GM19351 (cell line): ENCODE measurements at regions not wholly inside any gene's neighbourhood (a gene's known extent, or its start where the extent isn't known, plus 50 kb on each side); places are given as distances from the start of the nearest gene placed in this dataset.

Experiments used
- ATAC-seq: cut with Tn5 transposase; IDR thresholded peaks from one replicate; pipeline ENCODE4 v1.9.1; 2021; ENCODE audit warnings: mild to moderate bottlenecking, moderate library complexity; ENCODE audit not compliant: unreplicated experiment

- ATAC-seq, result no peak
Measured at GRCh38 chr17:77581480-77581879, 377.0 kb upstream of the TNRC6C start.

- no peak for ATAC-seq
Measured at GRCh38 chr17:77585142-77585860, 373.2 kb upstream of the TNRC6C start.

DNA sequence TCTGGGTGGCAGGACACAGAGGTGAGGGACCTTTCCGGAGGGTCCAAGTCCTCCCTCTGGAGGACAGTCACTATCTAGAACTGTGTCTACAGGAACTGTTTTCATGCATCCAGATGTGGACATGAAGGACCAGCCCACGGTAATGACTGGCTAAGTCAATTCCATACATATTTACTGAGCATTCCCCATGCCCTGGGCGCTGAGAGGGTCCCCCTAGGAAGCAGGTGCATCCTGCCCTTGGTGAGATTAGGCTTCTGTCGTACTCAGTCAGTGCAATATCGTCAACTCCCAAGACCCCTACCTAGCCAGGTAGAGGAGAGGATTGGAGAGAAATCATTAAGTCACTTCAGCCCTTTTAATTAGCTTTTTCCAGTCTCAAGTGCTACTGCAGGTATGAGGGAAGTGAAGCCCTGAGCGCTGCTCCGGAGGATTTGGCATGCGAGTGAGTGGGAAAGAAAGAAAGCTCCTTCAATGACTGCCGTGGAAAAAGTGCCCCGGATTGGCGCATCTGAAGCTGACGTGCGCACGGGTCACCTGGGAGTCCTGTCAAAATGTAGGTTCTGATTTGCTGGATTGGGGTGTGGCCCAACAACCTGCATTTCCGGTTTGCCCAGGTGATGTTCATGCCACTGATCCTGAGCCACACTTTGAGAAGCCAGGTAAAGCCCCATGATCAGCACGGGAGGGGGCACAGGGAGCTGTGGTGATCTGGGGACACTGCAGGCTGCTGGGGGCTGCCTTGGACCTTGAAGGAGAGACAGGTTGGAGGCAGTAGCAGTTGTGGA lies 367.4 kb upstream of the TNRC6C start:
- ATAC-seq, result no peak

DNA sequence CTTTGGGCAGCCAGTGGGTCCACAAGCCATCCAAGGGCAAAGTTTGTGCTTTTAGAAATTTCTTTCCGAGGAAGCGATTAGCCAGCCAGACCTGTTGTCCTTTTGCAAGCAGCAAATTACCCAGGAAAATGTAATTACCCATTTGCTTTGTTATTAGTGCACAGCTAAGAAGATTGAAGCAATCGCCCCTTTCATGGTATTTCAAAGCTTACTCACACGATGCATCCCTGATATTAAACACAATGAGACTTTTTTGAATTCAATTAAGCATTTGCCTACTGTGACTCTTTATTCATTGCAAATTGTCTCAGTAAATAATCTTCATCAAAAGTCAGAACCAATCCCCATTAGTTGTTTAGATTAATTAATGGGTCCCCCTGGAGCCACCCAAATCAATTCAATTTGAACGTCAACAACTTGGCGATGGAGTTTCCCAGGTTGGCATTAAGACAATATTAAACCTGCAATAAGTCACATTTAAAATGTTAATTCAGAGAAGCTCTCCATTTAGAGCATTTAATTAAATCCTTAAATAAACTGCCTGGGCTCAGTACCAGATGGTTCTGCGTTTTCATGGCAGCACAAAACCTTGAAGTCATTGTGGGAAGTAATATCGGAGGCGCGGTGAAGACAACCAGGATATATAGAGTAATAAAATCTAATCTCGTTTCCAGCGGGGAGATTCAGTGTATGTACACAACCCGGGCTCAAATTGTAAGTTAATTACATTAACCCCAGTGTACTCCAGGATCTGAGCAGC lies 366.2 kb upstream of the TNRC6C start:
- no peak for ATAC-seq

- no peak for ATAC-seq
Measured at GRCh38 chr17:77593081-77593480, 365.4 kb upstream of the TNRC6C start.

DNA sequence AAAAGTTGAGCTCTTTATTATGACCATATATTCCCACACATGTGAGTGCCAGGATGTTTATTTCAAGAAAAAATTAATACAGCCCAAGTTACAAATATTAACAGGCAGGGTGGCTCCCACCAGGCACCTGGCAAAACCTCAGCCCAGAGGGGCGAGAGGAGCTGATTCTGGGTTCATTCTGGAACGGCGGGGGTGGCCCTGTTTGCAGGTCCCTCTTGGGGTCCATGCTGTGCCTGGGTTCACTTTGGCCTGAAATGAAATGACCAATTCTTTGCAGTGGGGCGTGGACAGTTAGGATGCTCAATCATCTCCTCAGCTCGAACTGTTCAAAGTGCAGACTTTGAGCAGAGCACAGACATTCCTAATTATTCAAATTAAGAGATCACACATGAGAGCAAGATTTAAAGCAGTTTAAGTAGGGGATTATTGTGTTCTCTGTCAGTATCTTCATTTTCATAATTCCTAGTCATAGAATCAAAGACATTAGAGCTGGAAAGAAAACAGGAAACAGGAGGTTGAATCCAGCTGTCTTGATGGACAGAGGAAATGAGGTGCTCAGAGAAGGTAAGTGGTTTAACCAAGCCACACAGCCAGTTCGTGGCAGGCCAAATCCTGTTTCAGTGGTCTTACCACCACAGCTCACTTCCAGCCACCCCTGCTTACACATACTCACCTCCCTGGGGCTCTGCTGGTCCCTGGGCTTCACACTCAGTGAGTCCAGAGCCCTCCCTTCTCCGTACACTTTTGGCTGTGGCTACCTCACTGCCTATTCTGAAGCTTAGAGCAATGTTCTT lies 363.9 kb upstream of the TNRC6C start:
- ATAC-seq, result no peak

GRCh38 chr17:77596491-77597417 lies 361.7 kb upstream of the TNRC6C start:
- no peak for ATAC-seq

DNA sequence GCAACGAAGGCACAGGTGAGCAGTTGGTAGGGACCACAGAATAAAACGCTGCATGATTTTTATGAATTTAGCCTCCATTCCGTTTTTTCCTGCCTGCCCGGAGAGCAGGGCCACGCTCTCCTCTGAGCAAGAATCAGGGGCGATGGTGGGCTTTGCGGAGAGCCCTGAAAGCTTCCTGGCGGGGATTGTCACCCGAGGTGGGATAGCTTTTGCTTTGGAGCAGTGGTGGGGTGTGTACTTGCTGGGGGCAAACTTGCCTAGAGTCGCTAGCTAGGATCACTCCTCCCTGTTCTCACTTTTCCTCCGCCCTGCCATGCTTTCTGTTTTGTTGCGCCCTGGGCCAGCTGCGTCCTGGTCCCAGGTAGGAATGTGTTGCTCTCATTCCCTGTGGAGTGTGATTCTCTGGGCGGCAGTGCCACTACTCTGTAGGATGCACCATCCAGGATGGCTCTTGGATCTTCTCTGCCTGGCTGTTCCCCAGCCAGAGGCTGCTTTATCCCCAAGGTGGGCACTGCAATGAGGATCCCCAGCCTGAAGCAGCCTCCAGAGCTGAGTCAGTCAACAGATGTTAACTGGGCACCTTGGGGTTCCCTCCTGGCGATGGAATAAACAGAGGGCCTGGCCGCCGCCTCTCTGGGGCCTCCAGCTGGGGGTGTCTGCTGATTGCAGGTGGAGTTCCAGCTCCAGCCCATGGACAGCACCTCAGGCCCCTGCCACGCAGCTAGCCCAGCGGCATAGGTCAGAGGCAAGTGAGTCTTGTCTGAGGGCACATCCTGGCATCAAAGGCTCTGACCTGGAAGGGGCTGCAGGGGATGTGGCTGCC lies 360.9 kb upstream of the TNRC6C start:
- no peak for ATAC-seq

DNA sequence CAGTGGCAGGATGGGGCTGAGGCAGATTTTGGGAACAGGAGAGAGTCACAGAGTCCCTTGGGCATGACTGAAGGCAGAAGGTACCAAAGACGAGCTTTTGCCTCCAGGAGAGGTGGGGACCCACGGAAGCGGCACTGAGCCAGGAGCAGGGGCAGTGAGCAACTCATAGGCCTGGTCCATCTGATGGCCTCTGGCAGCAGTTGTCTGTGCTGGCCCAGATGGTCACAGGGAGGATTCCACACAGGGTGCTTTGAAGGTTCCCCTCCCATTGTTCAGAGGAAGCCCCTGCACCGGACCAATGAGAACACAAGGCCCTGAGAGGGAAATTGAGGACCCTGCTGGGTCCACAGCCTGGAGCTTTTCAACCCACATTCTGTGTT lies 360.3 kb upstream of the TNRC6C start:
- no peak for ATAC-seq

- no peak for ATAC-seq
Measured at GRCh38 chr17:77599699-77600098, 358.8 kb upstream of the TNRC6C start.

GRCh38 chr17:77600346-77600745 lies 358.2 kb upstream of the TNRC6C start:
- no peak for ATAC-seq

DNA sequence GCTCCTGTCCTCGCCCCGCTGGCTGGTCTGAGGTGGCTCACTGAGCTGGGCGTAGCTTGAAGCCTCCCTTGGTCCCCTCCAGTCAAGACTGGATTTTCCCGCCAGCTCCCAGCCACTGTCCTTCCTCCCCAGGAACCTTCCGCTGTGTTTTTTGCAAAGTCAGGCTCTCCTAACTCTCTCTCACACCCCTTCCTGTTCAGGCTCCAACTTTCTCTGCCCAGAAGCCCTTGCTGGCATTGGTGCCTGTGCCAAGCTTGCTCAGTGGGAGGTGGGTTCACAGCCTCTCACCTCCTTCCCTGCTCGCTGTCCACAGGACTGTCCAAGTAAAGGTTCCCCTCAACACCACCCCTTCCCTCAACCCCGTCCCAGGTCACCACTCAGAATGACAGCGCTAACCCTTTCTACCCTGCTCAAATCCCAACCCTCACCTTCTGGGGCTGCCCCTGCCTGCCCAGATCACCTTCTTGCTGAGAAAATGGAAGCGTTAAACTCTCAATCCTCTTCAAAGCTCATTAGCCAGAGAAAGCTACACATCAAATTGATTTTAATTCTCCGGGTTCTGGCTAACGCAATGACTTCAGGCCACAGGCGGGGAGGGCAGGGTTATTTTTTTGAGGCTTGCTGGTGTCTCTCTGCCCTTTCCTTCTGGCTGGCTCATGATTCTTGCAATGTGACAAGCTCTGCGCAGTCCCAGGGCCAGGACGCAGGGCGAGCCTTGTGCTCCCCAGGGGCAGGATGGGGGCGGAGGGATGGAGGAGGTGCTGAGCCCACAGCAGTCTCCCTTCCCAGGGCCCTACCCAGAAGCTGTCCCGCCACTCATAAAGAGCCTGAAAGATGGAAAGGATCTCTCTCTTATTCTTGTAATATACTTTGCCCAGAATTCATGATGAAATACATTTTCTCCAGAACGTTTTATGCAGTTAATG lies 357.2 kb upstream of the TNRC6C start:
- no peak for ATAC-seq

GRCh38 chr17:77602062-77602746 lies 356.3 kb upstream of the TNRC6C start:
- ATAC-seq, result no peak

DNA sequence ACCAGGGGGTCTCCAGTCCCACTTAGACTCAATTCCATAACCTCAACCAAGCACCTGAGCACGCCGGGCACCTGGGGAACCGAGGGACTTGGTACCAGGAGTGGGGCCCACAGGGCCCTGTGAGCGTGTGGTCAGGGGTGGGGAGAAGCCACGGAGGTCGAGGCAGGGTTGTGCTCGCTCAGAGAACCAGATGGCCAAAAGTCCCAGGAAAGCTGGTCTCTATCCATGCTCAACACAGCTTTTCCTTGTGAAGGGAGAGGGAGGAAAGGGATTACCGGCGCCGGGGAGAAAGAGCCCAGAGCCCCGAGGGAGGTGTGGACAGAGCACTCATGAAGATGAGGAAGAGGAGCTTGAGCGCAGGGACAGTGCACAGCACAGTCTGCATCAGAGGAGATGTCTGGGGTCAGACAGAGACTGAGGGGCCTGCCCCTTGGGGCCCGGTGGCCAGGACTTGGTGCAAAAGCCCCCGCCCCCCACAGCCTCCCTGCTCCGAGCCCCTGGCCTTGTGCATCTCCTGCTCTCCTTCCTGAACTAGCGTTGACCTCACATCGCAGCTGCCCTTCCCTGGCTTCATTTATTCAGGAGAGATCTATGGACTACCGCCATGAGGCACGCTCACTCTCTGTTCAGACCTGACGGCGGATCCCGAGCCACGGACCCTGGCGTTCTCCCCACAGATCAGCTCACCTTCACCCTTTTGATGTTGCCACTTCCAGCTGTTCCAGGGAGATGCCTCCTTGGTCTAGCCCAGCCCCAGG lies 355.4 kb upstream of the TNRC6C start:
- no peak for ATAC-seq

DNA sequence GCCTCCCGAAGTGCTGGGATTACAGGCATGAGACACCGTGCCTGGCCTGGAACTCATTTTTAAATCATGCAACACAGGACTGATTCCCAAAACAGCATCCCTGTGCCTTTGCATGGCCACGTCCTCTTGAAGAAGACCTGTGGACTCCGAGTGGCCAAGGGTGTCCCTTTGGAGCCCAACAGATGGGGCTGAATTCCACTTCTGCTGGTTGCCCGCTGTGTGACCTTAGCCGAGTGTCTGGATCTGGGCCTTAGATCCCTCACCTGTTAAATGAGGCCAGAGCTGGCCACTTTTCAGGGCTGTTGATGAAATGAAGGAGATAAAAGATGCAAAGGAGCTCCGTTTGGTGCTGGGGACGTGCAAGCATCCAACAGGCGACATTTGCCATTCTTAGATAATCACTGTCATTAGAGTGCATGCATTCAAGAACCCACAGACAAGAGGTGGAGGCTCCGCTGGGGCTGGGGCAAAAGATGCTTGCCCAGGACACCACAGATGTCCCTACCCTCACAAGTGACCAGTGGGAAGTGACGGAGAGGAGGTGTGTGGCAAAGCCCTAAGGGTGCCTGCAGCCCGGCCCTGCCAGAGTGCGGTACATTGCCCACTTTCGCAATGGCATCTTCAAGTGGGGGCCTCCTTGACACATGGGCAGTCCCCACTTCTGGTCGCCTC lies 354.1 kb upstream of the TNRC6C start:
- ATAC-seq, result no peak

DNA sequence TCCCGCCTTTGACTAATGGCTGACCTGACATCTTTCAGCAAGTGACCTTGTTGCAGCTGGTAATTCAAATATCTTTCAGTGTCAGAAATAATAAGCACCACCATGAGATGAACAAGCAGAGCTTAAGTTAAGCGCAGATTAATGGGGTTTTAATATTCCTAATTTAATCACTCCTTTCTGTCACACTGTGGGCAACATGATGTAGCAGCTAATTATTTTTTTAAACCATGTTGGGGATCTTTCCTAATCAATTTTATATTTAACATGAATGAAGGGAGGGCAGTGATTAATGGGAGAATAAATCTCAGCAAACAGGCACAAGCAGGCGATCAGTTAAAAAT lies 353.6 kb upstream of the TNRC6C start:
- ATAC-seq, result no peak
